ENCODE measurements at regions not wholly inside any gene's neighbourhood (a gene's known extent, or its start where the extent isn't known, plus 50 kb on each side); places are given as distances from the start of the nearest gene placed in this dataset.

DNA sequence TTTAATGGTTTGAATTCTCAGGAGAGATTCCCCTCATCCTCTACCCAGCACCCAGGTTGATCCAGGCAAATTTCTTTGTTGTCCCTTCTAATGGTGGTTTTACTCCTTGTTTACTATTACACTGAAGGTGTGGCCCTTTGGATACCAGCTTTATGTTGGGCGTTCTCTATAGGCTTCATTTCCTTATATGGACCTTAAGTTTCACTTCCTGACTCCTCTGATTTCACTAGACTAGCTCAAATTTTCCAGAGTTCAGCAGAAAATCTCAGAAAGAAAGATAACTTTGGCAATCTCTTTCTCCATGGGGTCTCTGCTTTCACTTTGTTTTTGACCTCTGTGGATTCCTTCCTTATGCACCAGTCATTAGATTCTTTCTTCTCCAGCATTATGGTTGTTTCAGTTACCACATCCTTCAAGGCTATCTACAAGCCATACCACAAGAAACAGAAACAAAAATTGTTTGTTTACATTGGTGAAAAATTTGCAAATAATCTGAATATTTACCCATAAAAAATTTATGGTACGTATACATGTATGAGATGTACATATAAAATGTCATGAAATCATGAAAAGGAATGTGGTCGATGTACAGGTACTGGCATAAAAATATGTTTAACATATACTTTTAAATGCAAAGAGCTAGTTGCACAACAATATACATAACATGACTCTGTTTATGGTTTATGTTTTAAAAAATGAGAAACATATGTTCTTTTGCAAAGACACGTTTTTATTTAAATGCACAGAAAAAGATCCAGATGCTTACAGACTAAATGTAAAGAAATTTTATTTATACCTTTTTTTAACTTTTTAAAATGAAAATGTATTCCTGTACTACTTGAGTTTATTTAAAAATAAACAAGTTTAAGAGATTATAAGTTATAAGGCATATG lies 212.6 kb downstream of the LACC1 start:
- WGBS, 2 donors (ENCODE audit: low coverage in 1 of 2): 79 to 83% methylated on average over 4 of the region's 4 CpGs
- peaks cover 0 to 12% (median 2%) of the 10 kb centered on the region in 4 donors for H3K4me1 ChIP-seq
- no peak for DNase-seq
- H3K27ac ChIP-seq: no peak overlapping the region
- H3K36me3 ChIP-seq: no peaks in the 10 kb centered on the region
- no peaks in the 10 kb centered on the region for H3K27me3 ChIP-seq
- intact Hi-C loops (cut with DNase I; ENCODE audit: low total_unique reads) (no loop called here), in situ Hi-C loops (cut with MboI; ENCODE audit: low pct_ligation_motif_present in 1 of 4, low pct_unique_long_range_greater_than_20kb in 1 of 4, low sequenced_read_pairs in 3 of 4) (no loop called here)
- H3K9me3 ChIP-seq: no peaks in the 10 kb centered on the region
- TF ChIP-seq POLR2AphosphoS5 (IDR thresholded peaks at IDR 0.05): no peak
- no peak for TF ChIP-seq EP300 (IDR thresholded peaks at IDR 0.05; ENCODE audit: low read depth)
- TF ChIP-seq CTCF (IDR thresholded peaks at IDR 0.05): no peak
- TF ChIP-seq POLR2A (IDR thresholded peaks at IDR 0.05): no peak
- no peak overlapping the region for H3K4me3 ChIP-seq

GRCh38 chr13:44093607-44094564 lies 214.2 kb downstream of the LACC1 start:
- Histone ChIP-seq H3K27me3 (no peaks in the 10 kb centered on the region), H3K36me3 (no peaks in the 10 kb centered on the region), H3K4me3 (no peak overlapping the region), H3K9me3 (no peaks in the 10 kb centered on the region), H3K4me1 (peaks cover 0 to 12% (median 2%) of the 10 kb centered on the region in 4 donors), H3K27ac (no peak overlapping the region)
- intact Hi-C loops (cut with DNase I; ENCODE audit: low total_unique reads) (no loop called here), in situ Hi-C loops (cut with MboI; ENCODE audit: low pct_ligation_motif_present in 1 of 4, low pct_unique_long_range_greater_than_20kb in 1 of 4, low sequenced_read_pairs in 3 of 4) (no loop called here)
- DNase-seq: no peak
- 70 to 78% methylated on average over 4 of the region's 4 CpGs for WGBS, 2 donors (ENCODE audit: low coverage in 1 of 2)
- TF ChIP-seq POLR2A (IDR thresholded peaks at IDR 0.05): no peak
- peak in 1 of 3 donors; percentile 32 for TF ChIP-seq POLR2AphosphoS5 (IDR thresholded peaks at IDR 0.05)

- in situ Hi-C loops (cut with MboI; ENCODE audit: low pct_ligation_motif_present in 1 of 4, low pct_unique_long_range_greater_than_20kb in 1 of 4, low sequenced_read_pairs in 3 of 4): no loop called here
Measured at GRCh38 chr13:44096901-44097300, 217.2 kb downstream of the LACC1 start.

GRCh38 chr13:44098559-44098958 lies 218.9 kb downstream of the LACC1 start:
- no peaks in the 10 kb centered on the region for H3K27me3 ChIP-seq
- no peak for DNase-seq
- no peaks in the 10 kb centered on the region for H3K9me3 ChIP-seq
- in situ Hi-C loops (cut with MboI; ENCODE audit: low pct_ligation_motif_present in 1 of 4, low pct_unique_long_range_greater_than_20kb in 1 of 4, low sequenced_read_pairs in 3 of 4) (no loop called here), intact Hi-C loops (cut with DNase I; ENCODE audit: low total_unique reads) (no loop called here)
- WGBS, 2 donors (ENCODE audit: low coverage in 1 of 2): 90 to 92% methylated on average over 2 of the region's 2 CpGs
- peaks cover 0 to 37% (median 8%) of the 10 kb centered on the region in 4 donors for H3K4me1 ChIP-seq
- no peak overlapping the region for H3K27ac ChIP-seq
- no peak for TF ChIP-seq POLR2A (IDR thresholded peaks at IDR 0.05)
- no peak for TF ChIP-seq EP300 (IDR thresholded peaks at IDR 0.05; ENCODE audit: low read depth)
- no peak for TF ChIP-seq CTCF (IDR thresholded peaks at IDR 0.05)
- no peak for TF ChIP-seq POLR2AphosphoS5 (IDR thresholded peaks at IDR 0.05)
- no peaks in the 10 kb centered on the region for H3K36me3 ChIP-seq
- no peak overlapping the region for H3K4me3 ChIP-seq

More at GRCh38 chr13:44096901-44097300, 217.2 kb downstream of the LACC1 start:
- Histone ChIP-seq H3K27me3 (no peaks in the 10 kb centered on the region), H3K36me3 (no peaks in the 10 kb centered on the region), H3K9me3 (no peaks in the 10 kb centered on the region), H3K27ac (no peak overlapping the region), H3K4me3 (no peak overlapping the region), H3K4me1 (peaks cover 0 to 24% (median 2%) of the 10 kb centered on the region in 4 donors)
- intact Hi-C loops (cut with DNase I; ENCODE audit: low total_unique reads): no loop called here
- no peak for TF ChIP-seq CTCF (IDR thresholded peaks at IDR 0.05)
- TF ChIP-seq POLR2A (IDR thresholded peaks at IDR 0.05): no peak
- no peak for TF ChIP-seq EP300 (IDR thresholded peaks at IDR 0.05; ENCODE audit: low read depth)
- no peak for TF ChIP-seq POLR2AphosphoS5 (IDR thresholded peaks at IDR 0.05)
- no peak for DNase-seq

Measured in transverse colon (tissue), 4 donors.